ENCODE measurements at regions not wholly inside any gene's neighbourhood (a gene's known extent, or its start where the extent isn't known, plus 50 kb on each side); places are given as distances from the start of the nearest gene placed in this dataset.
A peak's percentile ranks its signal among the peaks of the same experiment; 100 is the strongest.

DNA sequence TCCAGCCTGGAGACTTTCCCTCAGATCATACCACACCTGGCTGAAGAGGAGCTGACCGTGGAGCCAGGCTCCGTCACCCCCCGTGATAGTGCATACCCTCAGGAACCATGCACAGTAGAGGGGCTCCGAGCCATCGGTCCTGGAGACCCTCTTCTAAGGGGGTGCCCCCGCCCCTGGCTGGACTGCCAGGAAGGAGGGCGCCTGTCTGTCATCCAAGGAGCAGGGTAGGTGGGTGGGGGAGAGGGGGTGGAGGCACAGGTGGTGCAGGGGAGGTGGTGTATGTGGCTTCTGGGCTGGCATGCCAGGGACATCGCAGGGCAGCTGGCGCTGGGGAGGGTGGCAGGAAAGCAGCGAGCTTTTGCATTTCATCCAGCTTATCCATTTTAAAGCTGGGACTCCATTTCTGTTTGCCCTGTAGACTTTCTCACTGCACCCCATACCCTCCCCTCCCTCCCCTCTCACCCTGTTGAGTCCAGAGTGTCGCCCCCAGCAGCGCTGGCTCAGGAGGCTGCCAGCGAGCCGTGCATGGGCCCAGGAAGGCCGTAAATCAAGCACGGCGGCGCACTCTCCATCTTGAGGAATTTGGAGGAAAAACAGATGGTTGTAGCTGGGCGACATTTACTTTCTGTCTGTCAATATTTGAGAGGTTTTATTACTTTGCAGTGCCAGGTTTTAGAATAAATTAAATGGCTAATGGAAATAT, 56.2 kb upstream of the HS6ST1 start:
- H3K9me3 ChIP-seq (ENCODE audit: control insufficient read depth, low read length), result no peaks in the 10 kb centered on the region
- no peak overlapping the region for H3K27ac ChIP-seq (ENCODE audit: low read depth, low read length, severe bottlenecking)
- no peak overlapping the region for H3K4me3 ChIP-seq (ENCODE audit: extremely low read depth, insufficient read depth, low read length, poor library complexity, severe bottlenecking)
- H3K36me3 ChIP-seq (ENCODE audit: control insufficient read depth, insufficient read depth, low read length), result no peaks in the 10 kb centered on the region
- peaks cover 33% of the 10 kb centered on the region for H3K4me1 ChIP-seq (ENCODE audit: control insufficient read depth, insufficient read depth, low read length, poor library complexity, severe bottlenecking)
- WGBS, 2 experiments (ENCODE audit: insufficient coverage in 2 of 2), result 94% methylated on average over 8 to 12 of the region's 19 CpGs

DNA sequence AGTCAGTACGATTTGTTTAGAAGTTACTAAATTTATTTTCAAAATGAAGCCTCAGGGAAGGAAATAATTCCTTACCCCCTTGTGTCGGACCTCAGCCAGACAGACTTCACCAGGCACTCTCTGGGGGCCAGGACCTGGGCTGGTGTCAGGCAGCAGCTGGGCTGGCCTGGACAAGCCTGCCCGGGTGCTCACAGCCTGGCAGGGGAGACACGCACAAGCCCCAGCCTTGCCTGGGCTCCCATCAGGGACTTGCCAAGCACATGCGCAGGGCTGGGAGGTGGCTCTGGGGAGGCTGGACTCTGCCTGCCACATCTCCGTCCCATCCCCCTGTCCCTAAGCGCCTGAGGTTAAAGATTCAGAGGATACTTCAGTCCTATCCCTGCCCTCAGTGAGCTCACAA, 56.8 kb upstream of the HS6ST1 start:
- no peaks in the 10 kb centered on the region for H3K9me3 ChIP-seq (ENCODE audit: control insufficient read depth, low read length)
- WGBS, 2 experiments (ENCODE audit: insufficient coverage in 2 of 2), result 95 to 96% methylated on average over 4 to 5 of the region's 7 CpGs
- no peaks in the 10 kb centered on the region for H3K36me3 ChIP-seq (ENCODE audit: control insufficient read depth, insufficient read depth, low read length)
- H3K4me1 ChIP-seq (ENCODE audit: control insufficient read depth, insufficient read depth, low read length, poor library complexity, severe bottlenecking), result peaks cover 37% of the 10 kb centered on the region
- no peak overlapping the region for H3K27ac ChIP-seq (ENCODE audit: low read depth, low read length, severe bottlenecking)
- H3K4me3 ChIP-seq (ENCODE audit: extremely low read depth, insufficient read depth, low read length, poor library complexity, severe bottlenecking), result no peak overlapping the region

DNA sequence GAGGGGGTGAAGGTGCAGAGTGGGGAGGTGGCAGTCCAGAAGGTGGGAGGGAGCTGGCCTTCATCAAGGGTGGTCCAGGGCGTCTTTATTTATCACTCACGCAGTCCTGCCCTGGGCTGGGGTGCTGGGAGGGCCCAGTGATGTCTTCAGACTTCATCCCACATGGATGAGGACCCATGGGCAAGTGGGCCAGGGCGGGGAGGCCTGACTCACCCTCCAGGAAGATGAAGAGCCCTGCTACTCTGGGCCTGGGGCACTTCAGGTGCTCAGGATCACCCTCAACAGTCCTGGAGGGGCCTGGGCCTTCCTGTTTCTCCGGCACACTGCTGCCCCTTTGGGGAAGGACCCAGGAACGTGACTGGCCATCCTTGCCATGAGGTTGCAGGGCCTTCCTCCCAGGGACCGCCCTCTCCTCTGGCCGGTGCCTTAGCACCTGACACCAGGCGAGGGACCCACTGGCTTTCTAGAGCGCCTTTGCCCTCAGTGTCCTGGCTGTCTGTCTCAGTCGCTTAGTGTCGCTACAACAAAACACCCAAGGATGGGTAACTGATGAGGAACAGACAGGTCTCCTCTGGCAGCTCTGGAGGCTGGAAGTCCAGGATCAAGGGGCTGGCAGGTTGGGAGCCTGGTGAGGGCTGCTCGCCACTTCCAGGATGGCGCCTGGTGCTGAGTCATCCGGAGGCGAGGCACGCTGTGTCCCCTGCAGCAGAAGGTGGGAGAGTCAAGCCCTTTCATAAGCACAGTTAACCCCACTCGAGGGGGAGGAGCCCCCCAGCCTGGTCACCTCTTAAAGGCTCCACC, 57.8 kb upstream of the HS6ST1 start:
- Histone ChIP-seq H3K9me3 (ENCODE audit: control insufficient read depth, low read length) (no peaks in the 10 kb centered on the region), H3K4me1 (ENCODE audit: control insufficient read depth, insufficient read depth, low read length, poor library complexity, severe bottlenecking) (peaks cover 47% of the 10 kb centered on the region), H3K27ac (ENCODE audit: low read depth, low read length, severe bottlenecking) (no peak overlapping the region), H3K36me3 (ENCODE audit: control insufficient read depth, insufficient read depth, low read length) (no peaks in the 10 kb centered on the region), H3K4me3 (ENCODE audit: extremely low read depth, insufficient read depth, low read length, poor library complexity, severe bottlenecking) (no peak overlapping the region)
- 78 to 86% methylated on average over 13 to 16 of the region's 17 CpGs for WGBS, 2 experiments (ENCODE audit: insufficient coverage in 2 of 2)

DNA sequence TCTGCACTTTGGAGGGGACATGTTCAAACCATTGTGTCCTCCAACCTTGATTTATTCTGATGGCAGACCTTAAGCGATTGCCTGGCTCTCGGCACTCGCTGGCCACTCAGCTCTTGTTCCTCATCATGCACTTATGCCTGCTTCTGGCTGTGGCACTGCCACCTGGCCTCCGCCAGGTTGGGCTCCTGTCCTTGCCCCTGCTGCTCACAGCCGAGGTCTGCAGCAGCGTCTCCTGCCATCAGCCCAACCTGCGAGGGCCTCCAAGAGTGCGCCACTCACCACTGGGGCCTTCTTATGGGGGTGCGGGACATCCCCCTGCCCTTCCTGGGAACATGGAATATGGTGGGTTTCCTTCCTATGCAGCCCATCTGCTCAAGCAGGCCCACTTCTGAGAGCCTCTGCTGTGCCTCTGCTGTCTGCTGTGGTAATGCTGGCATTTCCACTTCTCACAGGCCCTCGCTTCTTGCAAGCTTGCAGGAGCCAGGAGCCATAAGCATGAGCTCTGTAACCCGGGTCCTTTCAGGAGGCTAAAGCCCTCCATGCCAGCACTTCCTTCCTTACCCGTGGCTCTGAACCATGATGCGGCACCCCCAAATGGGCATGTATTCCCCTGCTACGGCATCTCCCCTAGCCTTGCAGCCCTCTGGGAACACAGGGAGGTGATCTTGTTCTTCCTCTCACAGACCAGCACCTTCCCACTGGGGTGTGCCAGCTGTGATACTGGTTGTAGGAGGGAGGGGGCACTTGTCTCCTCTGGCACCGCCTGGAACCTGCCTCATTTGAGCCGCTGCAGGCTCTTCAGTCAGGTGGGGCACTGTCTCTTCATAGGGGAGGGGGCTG, 58.6 kb upstream of the HS6ST1 start:
- 95 to 97% methylated on average over 9 to 14 of the region's 16 CpGs for WGBS, 2 experiments (ENCODE audit: insufficient coverage in 2 of 2)

DNA sequence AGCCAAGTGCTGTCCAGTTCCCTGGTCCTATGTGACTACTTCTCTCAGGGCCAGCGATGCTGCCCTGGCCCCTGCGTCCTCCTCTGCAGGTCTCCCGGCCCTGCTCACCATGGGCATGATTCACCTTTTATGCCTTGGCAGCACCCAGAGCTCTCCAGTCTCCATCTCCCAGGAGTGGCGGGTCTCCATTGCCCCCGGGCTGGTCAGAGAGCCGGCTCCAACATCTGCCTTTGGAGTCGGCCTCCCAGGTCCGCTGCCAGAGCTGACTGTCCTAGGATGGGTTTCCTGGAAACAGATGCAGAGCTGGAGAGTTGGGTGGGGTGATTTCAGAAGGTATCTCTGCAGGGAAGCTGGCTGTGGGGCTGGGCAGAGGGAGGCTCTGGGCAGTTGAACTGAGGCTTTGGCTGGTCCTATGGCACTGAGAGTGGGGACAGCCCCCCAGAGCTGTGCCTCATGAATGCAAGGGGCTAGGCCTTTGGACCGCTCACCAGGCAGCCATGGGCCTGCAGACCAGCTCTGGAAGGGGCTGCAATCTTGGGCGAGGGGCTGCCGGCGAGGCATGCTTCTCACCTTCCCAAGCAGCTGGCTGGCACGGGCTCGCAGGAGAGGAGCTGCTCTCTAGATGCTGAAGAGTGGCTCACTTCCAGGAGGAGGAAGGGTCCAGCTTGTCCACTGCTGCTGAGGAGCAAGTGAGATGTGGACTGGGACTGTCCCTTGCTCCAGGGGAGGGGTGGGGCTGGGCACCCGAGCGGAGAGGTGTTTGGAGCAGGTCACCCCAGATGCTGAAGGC, 59.8 kb upstream of the HS6ST1 start:
- peak overlapping the region; percentile 55 for H3K27ac ChIP-seq (ENCODE audit: low read depth, low read length, severe bottlenecking)
- H3K4me3 ChIP-seq (ENCODE audit: extremely low read depth, insufficient read depth, low read length, poor library complexity, severe bottlenecking), result no peak overlapping the region
- no peaks in the 10 kb centered on the region for H3K9me3 ChIP-seq (ENCODE audit: control insufficient read depth, low read length)
- H3K36me3 ChIP-seq (ENCODE audit: control insufficient read depth, insufficient read depth, low read length), result no peaks in the 10 kb centered on the region
- H3K4me1 ChIP-seq (ENCODE audit: control insufficient read depth, insufficient read depth, low read length, poor library complexity, severe bottlenecking), result peaks cover 53% of the 10 kb centered on the region
- WGBS, 2 experiments (ENCODE audit: insufficient coverage in 2 of 2), result 89 to 94% methylated on average over 8 to 14 of the region's 16 CpGs

More for the DNA sequence above, 58.6 kb upstream of the HS6ST1 start:
- Histone ChIP-seq H3K36me3 (ENCODE audit: control insufficient read depth, insufficient read depth, low read length) (no peaks in the 10 kb centered on the region), H3K4me1 (ENCODE audit: control insufficient read depth, insufficient read depth, low read length, poor library complexity, severe bottlenecking) (peaks cover 53% of the 10 kb centered on the region), H3K4me3 (ENCODE audit: extremely low read depth, insufficient read depth, low read length, poor library complexity, severe bottlenecking) (no peak overlapping the region), H3K9me3 (ENCODE audit: control insufficient read depth, low read length) (no peaks in the 10 kb centered on the region), H3K27ac (ENCODE audit: low read depth, low read length, severe bottlenecking) (no peak overlapping the region)

DNA sequence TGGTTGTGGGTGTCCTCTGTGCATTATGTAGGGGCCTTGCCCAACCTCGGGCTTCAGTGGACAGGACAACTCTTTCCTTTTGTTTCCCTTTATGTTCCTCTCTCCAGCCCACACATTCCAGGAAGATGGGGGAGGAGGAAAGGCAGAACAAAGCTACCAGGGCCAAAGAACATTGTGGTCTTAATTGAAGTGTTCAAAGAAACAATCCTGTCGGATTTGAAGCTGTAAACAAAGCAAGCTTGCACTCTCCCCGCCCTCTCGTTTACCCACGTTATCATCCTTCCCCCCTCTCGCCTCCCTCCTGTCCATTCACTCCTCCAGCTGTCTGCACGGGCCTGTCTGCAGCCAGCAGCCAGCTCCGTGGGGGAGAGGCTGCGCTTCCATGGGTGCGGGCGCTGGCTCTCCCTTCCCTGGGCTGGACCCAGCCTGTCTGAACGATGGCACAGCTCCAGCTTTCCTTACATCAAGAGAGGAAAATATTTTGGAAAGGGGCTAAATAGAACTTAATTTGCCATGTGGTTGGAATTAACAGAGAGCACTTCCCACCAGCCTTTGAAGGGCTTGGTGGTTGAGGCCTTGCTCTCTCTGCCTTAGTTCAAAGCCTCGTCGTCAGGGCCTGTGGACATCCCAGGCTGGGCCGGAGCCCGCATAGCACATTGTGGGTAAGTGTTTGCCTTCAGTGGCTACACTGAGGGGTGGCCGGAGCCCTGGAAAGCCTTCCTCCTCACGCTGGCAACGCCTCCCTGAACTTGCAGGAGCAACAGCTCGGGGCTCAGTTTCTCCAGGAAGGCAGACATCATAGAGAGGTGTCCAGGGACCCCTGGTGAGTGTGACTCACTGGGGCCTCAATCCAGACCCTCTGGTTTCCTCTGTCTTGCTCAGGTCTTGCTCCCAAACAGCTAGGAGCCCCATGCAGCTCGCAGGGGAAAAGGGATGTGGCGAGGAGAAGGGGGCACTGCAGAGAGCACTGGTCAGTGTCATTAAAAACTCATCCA, 60.6 kb upstream of the HS6ST1 start:
- Histone ChIP-seq H3K4me1 (ENCODE audit: control insufficient read depth, insufficient read depth, low read length, poor library complexity, severe bottlenecking) (peaks cover 44% of the 10 kb centered on the region), H3K36me3 (ENCODE audit: control insufficient read depth, insufficient read depth, low read length) (no peaks in the 10 kb centered on the region), H3K9me3 (ENCODE audit: control insufficient read depth, low read length) (no peaks in the 10 kb centered on the region), H3K4me3 (ENCODE audit: extremely low read depth, insufficient read depth, low read length, poor library complexity, severe bottlenecking) (no peak overlapping the region), H3K27ac (ENCODE audit: low read depth, low read length, severe bottlenecking) (peak overlapping the region; percentile 55)
- WGBS, 2 experiments (ENCODE audit: insufficient coverage in 2 of 2), result 54 to 67% methylated on average over 13 to 20 of the region's 22 CpGs

DNA sequence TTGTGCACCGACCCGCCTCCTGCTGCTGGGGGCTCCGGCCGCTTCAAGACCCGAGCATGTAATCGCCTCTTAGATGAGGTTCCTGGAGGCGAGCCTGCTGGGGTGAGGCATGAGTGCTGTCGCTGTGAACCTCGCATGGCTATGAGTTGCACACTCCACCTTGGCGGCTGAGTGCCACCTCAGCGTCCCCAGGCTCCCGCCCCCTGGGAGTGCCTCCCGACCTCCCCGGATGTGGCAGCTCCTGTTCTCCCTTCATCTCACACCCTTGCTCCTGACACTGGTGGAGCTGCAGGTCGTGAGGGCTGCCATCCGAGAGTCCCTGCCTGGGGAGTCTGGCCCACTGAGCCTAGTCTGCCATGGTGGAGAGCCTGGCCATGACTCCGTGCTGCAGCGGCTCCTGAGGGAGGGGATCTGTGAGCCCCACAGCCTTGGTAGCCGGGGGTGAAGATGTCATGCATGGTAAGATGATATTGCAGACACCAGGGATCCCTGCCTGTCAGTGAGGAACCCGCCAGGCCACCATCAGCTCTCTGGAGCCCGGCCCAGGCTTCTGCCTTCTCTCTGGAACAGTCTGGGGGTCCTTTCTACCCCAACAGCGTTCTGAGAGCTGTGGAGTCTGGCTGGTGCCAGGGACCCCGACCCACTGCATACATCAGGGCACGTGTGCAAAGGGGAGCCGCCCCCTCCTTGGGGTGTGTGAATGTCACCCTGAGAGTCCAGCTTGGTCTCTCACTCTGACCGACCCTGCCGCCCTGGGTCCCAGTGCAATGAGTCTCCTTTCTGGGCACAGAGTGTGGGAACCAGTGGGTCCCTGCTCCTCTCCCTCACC, 61.6 kb upstream of the HS6ST1 start:
- no peaks in the 10 kb centered on the region for H3K36me3 ChIP-seq (ENCODE audit: control insufficient read depth, insufficient read depth, low read length)
- peaks cover 35% of the 10 kb centered on the region for H3K4me1 ChIP-seq (ENCODE audit: control insufficient read depth, insufficient read depth, low read length, poor library complexity, severe bottlenecking)
- WGBS, 2 experiments (ENCODE audit: insufficient coverage in 2 of 2), result 94 to 96% methylated on average over 26 to 27 of the region's 27 CpGs
- peaks cover 5% of the 10 kb centered on the region for H3K9me3 ChIP-seq (ENCODE audit: control insufficient read depth, low read length)
- no peak overlapping the region for H3K4me3 ChIP-seq (ENCODE audit: extremely low read depth, insufficient read depth, low read length, poor library complexity, severe bottlenecking)
- H3K27ac ChIP-seq (ENCODE audit: low read depth, low read length, severe bottlenecking), result no peak overlapping the region

DNA sequence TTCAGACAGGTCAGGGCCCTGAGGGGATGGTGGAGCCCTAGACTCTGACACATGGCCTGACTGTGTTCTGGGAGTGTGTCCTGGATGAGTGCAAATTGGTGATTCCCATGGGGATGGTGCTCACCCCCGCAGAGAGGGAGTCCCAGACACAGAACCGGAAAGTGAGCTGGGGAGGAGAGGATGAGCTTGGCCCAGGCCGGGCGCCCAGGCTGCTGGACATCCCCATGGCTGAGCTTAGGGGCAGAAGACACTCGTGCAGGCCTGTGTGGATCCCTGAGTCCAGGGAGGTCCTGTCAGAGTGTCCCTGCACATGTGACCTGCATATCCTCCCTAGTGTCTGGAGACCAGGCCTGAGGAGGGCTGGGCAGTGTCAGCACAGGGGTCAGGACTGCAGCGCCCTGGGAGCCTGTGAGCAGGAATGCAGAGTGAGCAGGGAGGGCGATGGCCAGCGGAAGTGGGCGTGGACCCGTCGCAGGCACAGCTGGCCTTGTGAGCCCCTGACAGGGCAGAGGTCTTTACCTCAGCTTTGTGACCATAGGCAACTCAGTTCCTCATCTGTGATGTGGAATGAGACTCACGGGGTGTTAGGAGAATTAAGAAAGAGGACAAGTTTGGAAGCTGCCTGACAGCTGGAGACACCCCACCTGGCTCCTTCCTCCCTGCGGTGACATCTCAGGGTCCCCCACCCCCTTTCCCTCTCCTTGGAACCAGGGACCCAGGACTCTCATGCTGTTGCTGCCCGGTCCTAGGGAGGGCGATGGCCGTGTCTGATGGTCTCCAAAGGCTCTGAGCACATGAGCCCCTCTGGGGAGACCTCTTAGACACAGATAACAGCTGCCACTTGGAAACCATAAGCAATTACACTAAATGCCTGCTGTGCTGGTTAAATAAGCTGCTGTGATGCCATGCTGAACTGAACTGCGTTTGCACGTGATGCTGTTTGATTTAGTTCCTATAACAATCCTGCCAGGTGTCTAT, 62.6 kb upstream of the HS6ST1 start:
- peaks cover 5% of the 10 kb centered on the region for H3K9me3 ChIP-seq (ENCODE audit: control insufficient read depth, low read length)
- peaks cover 35% of the 10 kb centered on the region for H3K4me1 ChIP-seq (ENCODE audit: control insufficient read depth, insufficient read depth, low read length, poor library complexity, severe bottlenecking)
- H3K27ac ChIP-seq (ENCODE audit: low read depth, low read length, severe bottlenecking), result peak overlapping the region; percentile 16
- H3K36me3 ChIP-seq (ENCODE audit: control insufficient read depth, insufficient read depth, low read length), result no peaks in the 10 kb centered on the region
- 62 to 63% methylated on average over 16 to 17 of the region's 18 CpGs for WGBS, 2 experiments (ENCODE audit: insufficient coverage in 2 of 2)
- no peak overlapping the region for H3K4me3 ChIP-seq (ENCODE audit: extremely low read depth, insufficient read depth, low read length, poor library complexity, severe bottlenecking)
